HEK293 (cell line): ENCODE measurements at regions not wholly inside any gene's neighbourhood (a gene's known extent, or its start where the extent isn't known, plus 50 kb on each side); places are given as distances from the start of the nearest gene placed in this dataset.

Experiments used
- CTCF ChIA-PET: fragments of 350-600 bp; formaldehyde crosslinking; extraction: SDS; loops from one replicate; lab custom pipeline; 2021; ENCODE audit warnings: antibody characterized with exemption; lab: Yijun Ruan, JAX
- POLR2A ChIA-PET: fragments of 300-600 bp; formaldehyde crosslinking; extraction: SDS; loops from one replicate; lab custom pipeline; 2020; ENCODE audit warnings: antibody characterized with exemption, inconsistent platforms; lab: Yijun Ruan, JAX
- H3K27ac ChIP-seq: fragments of 200-500 bp; sonication (Bioruptor generic); 2 replicates; pipeline ENCODE4 v1.5.1; 2014; ENCODE audit warnings: low read depth, low read length, control low read depth, inconsistent platforms; ENCODE audit errors: extremely low read depth
- H3K36me3 ChIP-seq, 2 experiments: fragments of 200-500 bp in 1 of 2; sonication (Bioruptor generic) in 1 of 2; 1 replicate in 1 of 2; 2 replicates in 1 of 2; pipeline ENCODE4 v1.5.1; 2014 to 2017; ENCODE audit warnings: inconsistent platforms in 2 of 2, low read length in 2 of 2; ENCODE audit not compliant: control insufficient read depth in 2 of 2, insufficient read depth in 1 of 2
- H3K4me1 ChIP-seq: fragments of 200-500 bp; sonication (Bioruptor generic); 2 replicates; pipeline ENCODE4 v1.5.1; 2014; ENCODE audit warnings: mild to moderate bottlenecking, low read length, inconsistent platforms; ENCODE audit not compliant: control insufficient read depth, insufficient read depth
- H3K4me3 ChIP-seq: 2 replicates; pipeline ENCODE4 v1.5.1; 2011; ENCODE audit warnings: low read depth, mild to moderate bottlenecking, control low read depth, low read length, moderate library complexity
- H3K9me3 ChIP-seq: fragments of 200-500 bp; sonication (Bioruptor generic); 2 replicates; pipeline ENCODE4 v1.5.1; 2014; ENCODE audit warnings: low read depth, low read length, inconsistent platforms; ENCODE audit not compliant: control insufficient read depth, insufficient read depth
- HOXD13 ChIP-seq: sonication (generic); formaldehyde crosslinking; IDR thresholded peaks from 2 replicates; pipeline ENCODE4 v1.8.0; 2022; ENCODE audit warnings: missing genetic modification reagents, borderline replicate concordance
- MYNN ChIP-seq: fragments of 450-650 bp; formaldehyde crosslinking; IDR thresholded peaks from 2 replicates; pipeline ENCODE4 v1.5.1; 2016; ENCODE audit warnings: missing biosample characterization, missing genetic modification characterization, borderline replicate concordance
- PRDM2 ChIP-seq: fragments of 450-650 bp; formaldehyde crosslinking; IDR thresholded peaks from 2 replicates; pipeline ENCODE4 v1.5.1; 2016; ENCODE audit warnings: missing biosample characterization, missing genetic modification characterization, borderline replicate concordance
- REST ChIP-seq: fragments of 450-650 bp; formaldehyde crosslinking; IDR thresholded peaks from 2 replicates; pipeline ENCODE4 v1.5.1; 2016; ENCODE audit warnings: missing biosample characterization, missing genetic modification characterization
- SALL2 ChIP-seq: fragments of 450-650 bp; formaldehyde crosslinking; IDR thresholded peaks from 2 replicates; pipeline ENCODE4 v1.5.0; 2017; ENCODE audit warnings: missing biosample characterization, mild to moderate bottlenecking, missing genetic modification characterization, borderline replicate concordance
- TRIM28 ChIP-seq: IDR thresholded peaks from 2 replicates; pipeline ENCODE4 v1.6.1; 2011; ENCODE audit warnings: low read length, control low read depth, borderline replicate concordance
- ZBTB21 ChIP-seq: fragments of 450-650 bp; formaldehyde crosslinking; IDR thresholded peaks from 2 replicates; pipeline ENCODE4 v1.5.1; 2017; ENCODE audit warnings: missing biosample characterization, missing genetic modification characterization
- ZBTB7A ChIP-seq: fragments of 450-650 bp; formaldehyde crosslinking; IDR thresholded peaks from 2 replicates; pipeline ENCODE4 v1.5.1; 2016; ENCODE audit warnings: low read depth, missing biosample characterization, missing genetic modification characterization
- ZNF10 ChIP-seq: fragments of 450-650 bp; formaldehyde crosslinking; IDR thresholded peaks from 2 replicates; pipeline ENCODE4 v1.5.1; 2017; ENCODE audit warnings: missing biosample characterization, missing genetic modification characterization
- ZNF184 ChIP-seq: fragments of 450-650 bp; IDR thresholded peaks from 2 replicates; pipeline ENCODE4 v1.5.1; 2018; ENCODE audit warnings: missing biosample characterization, mild to moderate bottlenecking, missing genetic modification characterization
- ZNF202 ChIP-seq: fragments of 450-650 bp; formaldehyde crosslinking; IDR thresholded peaks from 2 replicates; pipeline ENCODE4 v1.5.1; 2016; ENCODE audit warnings: missing biosample characterization, missing genetic modification characterization, borderline replicate concordance
- ZNF248 ChIP-seq: fragments of 450-650 bp; formaldehyde crosslinking; IDR thresholded peaks from 2 replicates; pipeline ENCODE4 v1.5.1; 2017; ENCODE audit warnings: missing biosample characterization, missing genetic modification characterization
- ZNF26 ChIP-seq: fragments of 450-650 bp; formaldehyde crosslinking; IDR thresholded peaks from 2 replicates; pipeline ENCODE4 v1.5.1; 2016; ENCODE audit warnings: missing biosample characterization, missing genetic modification characterization
- ZNF530 ChIP-seq: fragments of 450-650 bp; formaldehyde crosslinking; IDR thresholded peaks from 2 replicates; pipeline ENCODE4 v1.5.1; 2016; ENCODE audit warnings: low read depth, missing biosample characterization, missing genetic modification characterization
- ZNF658 ChIP-seq: fragments of 450-650 bp; formaldehyde crosslinking; IDR thresholded peaks from 2 replicates; pipeline ENCODE4; 2016; ENCODE audit warnings: missing biosample characterization, missing genetic modification characterization
- ZNF768 ChIP-seq: fragments of 450-650 bp; formaldehyde crosslinking; IDR thresholded peaks from 2 replicates; pipeline ENCODE4 v1.5.1; 2018; ENCODE audit warnings: missing biosample characterization, mild to moderate bottlenecking, missing genetic modification characterization
- ZSCAN16 ChIP-seq: fragments of 450-650 bp; formaldehyde crosslinking; IDR thresholded peaks from 2 replicates; pipeline ENCODE4 v1.5.1; 2016; ENCODE audit warnings: missing biosample characterization, missing genetic modification characterization
- TF ChIP-seq, protein P1 (sequence below): fragments of 450-650 bp; formaldehyde crosslinking; IDR thresholded peaks from 2 replicates; pipeline ENCODE4 v1.5.1; 2016; ENCODE audit warnings: missing biosample characterization, missing genetic modification characterization
- TF ChIP-seq, protein P2 (sequence below): fragments of 450-650 bp; formaldehyde crosslinking; IDR thresholded peaks from 2 replicates; pipeline ENCODE4; 2016; ENCODE audit warnings: missing biosample characterization, missing genetic modification characterization

GRCh38 chr7:33799766-33800165 lies 105.6 kb upstream of the BMPER start (continued):
- TF ChIP-seq PRDM2 (tag by site-specific recombination): no peak
- no peak for TF ChIP-seq REST (tag by site-specific recombination)
- no peak for TF ChIP-seq ZBTB21
- TF ChIP-seq ZNF26: no peak
- no peak for TF ChIP-seq ZNF768 (tag by site-specific recombination)

DNA sequence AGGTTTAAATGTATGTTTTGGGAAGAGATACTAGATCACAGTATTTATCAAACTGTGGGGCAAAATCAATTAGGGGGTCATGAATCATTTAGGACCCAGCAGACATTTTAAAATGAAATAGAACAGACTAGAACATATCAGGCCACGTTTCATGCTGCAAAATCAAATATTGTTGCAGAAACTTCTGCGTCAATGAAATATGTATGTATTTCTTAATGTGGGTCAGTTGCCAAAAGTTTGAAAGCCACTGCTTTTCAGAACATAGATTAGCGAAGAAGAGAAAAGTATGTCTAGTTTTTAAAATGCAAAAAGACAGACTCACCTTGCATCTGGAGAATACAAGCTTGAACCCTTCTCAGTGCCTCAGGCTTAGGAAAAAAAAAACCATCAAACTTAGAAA lies 102.7 kb upstream of the BMPER start:
- TF ChIP-seq ZNF530: no peak
- no peak for TF ChIP-seq ZBTB7A (tag by site-specific recombination)
- TF ChIP-seq MYNN (tag by site-specific recombination): no peak
- TF ChIP-seq, protein P1, sequence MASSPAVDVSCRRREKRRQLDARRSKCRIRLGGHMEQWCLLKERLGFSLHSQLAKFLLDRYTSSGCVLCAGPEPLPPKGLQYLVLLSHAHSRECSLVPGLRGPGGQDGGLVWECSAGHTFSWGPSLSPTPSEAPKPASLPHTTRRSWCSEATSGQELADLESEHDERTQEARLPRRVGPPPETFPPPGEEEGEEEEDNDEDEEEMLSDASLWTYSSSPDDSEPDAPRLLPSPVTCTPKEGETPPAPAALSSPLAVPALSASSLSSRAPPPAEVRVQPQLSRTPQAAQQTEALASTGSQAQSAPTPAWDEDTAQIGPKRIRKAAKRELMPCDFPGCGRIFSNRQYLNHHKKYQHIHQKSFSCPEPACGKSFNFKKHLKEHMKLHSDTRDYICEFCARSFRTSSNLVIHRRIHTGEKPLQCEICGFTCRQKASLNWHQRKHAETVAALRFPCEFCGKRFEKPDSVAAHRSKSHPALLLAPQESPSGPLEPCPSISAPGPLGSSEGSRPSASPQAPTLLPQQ (tag by site-specific recombination): no peak
- no peak for TF ChIP-seq ZNF184 (tag by site-specific recombination)
- no peak for TF ChIP-seq ZSCAN16 (tag by site-specific recombination)
- no peak for TF ChIP-seq ZNF10 (tag by site-specific recombination)
- TF ChIP-seq HOXD13 (CRISPR knock-in tag): no peak
- TF ChIP-seq, protein P2, sequence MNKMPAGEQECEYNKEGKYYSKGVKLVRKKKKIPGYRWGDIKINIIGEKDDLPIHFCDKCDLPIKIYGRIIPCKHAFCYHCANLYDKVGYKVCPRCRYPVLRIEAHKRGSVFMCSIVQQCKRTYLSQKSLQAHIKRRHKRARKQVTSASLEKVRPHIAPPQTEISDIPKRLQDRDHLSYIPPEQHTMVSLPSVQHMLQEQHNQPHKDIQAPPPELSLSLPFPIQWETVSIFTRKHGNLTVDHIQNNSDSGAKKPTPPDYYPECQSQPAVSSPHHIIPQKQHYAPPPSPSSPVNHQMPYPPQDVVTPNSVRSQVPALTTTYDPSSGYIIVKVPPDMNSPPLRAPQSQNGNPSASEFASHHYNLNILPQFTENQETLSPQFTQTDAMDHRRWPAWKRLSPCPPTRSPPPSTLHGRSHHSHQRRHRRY: no peak
- TF ChIP-seq ZNF248 (tag by site-specific recombination): no peak
- no peak for TF ChIP-seq SALL2 (tag by site-specific recombination)
- TF ChIP-seq TRIM28: no peak
- no peak for TF ChIP-seq ZNF658 (tag by site-specific recombination)
- TF ChIP-seq ZNF202 (tag by site-specific recombination): no peak
- CTCF ChIA-PET: interaction anchor here (0.6 to 1.5 kb wide), 2 partner anchors 45 to 79 kb away, joined by 3 to 4 read pairs; no protein-coding TSS in a partner anchor
- peaks cover 8% of the 10 kb centered on the region for H3K4me1 ChIP-seq
- H3K9me3 ChIP-seq: no peaks in the 10 kb centered on the region
- H3K27ac ChIP-seq: no peak overlapping the region
- POLR2A ChIA-PET: no interaction called here
- H3K36me3 ChIP-seq: no peaks in the 10 kb centered on the region
- H3K4me3 ChIP-seq: no peak overlapping the region
